ENCODE measurements at regions not wholly inside any gene's neighbourhood (a gene's known extent, or its start where the extent isn't known, plus 50 kb on each side); places are given as distances from the start of the nearest gene placed in this dataset.

DNA sequence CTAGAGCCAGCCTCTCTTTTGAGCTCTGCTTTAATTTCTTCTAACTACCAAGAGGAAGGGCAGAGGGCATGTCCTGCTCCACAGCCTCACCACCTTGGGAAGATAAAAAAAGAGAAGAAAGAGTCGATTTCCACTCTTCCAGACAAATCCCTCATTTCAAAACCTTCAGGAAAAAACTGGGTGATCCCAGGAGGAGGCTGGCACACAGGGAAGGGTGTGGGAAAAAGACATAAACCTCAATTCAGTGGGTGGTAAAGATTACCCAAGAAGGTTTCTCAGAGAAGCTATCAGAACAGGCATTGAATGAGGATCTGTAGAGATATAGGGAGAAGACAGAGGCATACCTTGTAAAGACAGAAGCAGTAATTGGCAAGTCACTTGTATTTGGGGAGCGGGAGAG lies 79.9 kb upstream of the CRHR1 start:
- TF ChIP-seq, protein P1, sequence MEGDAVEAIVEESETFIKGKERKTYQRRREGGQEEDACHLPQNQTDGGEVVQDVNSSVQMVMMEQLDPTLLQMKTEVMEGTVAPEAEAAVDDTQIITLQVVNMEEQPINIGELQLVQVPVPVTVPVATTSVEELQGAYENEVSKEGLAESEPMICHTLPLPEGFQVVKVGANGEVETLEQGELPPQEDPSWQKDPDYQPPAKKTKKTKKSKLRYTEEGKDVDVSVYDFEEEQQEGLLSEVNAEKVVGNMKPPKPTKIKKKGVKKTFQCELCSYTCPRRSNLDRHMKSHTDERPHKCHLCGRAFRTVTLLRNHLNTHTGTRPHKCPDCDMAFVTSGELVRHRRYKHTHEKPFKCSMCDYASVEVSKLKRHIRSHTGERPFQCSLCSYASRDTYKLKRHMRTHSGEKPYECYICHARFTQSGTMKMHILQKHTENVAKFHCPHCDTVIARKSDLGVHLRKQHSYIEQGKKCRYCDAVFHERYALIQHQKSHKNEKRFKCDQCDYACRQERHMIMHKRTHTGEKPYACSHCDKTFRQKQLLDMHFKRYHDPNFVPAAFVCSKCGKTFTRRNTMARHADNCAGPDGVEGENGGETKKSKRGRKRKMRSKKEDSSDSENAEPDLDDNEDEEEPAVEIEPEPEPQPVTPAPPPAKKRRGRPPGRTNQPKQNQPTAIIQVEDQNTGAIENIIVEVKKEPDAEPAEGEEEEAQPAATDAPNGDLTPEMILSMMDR (IDR thresholded peaks at IDR 0.05), result no peak
- no peak for TF ChIP-seq POLR2A (IDR thresholded peaks at IDR 0.05)
